CD14-positive monocyte (primary cell): ENCODE measurements at regions not wholly inside any gene's neighbourhood (a gene's known extent, or its start where the extent isn't known, plus 50 kb on each side); places are given as distances from the start of the nearest gene placed in this dataset.
A peak's percentile ranks its signal among the peaks of the same experiment; 100 is the strongest.

Source experiments
- DNase-seq, 3 donors: peaks; one replicate each; pipeline ENCODE4 v3.0.0-alpha.2; 2011 to 2022
- H2AFZ ChIP-seq: 2 replicates; pipeline ENCODE4 v1.6.0; 2012; ENCODE audit warnings: mild to moderate bottlenecking, low read depth, low read length, inconsistent platforms; ENCODE audit not compliant: insufficient read depth, poor library complexity, severe bottlenecking
- H3K27ac ChIP-seq, 2 donors: 1 replicate in 1 of 2; 2 replicates in 1 of 2; pipeline ENCODE4 v1.5.1; 2012 to 2013; ENCODE audit warnings: low read length in 2 of 2, control low read depth in 1 of 2, inconsistent platforms in 1 of 2, low read depth in 1 of 2, mild to moderate bottlenecking in 1 of 2
- H3K27me3 ChIP-seq, 2 donors: one replicate each; pipeline versions ENCODE4 v1.6.0 to v1.6.1; 2011 to 2013; ENCODE audit warnings: low read length in 2 of 2; ENCODE audit not compliant: control insufficient read depth in 2 of 2, insufficient read depth in 2 of 2
- H3K36me3 ChIP-seq, 2 donors: replicated peaks in 1 of 2; 1 replicate in 1 of 2; 2 replicates in 1 of 2; pipeline versions ENCODE4 v1.5.1 to v1.6.1; 2012 to 2013; ENCODE audit warnings: low read length in 2 of 2, control low read depth in 1 of 2, inconsistent platforms in 1 of 2, mild to moderate bottlenecking in 1 of 2; ENCODE audit not compliant: insufficient read depth in 2 of 2, control insufficient read depth in 1 of 2
- H3K4me1 ChIP-seq, 2 donors: 1 replicate in 1 of 2; 2 replicates in 1 of 2; pipeline versions ENCODE4 v1.5.1 to v1.6.1; 2012 to 2013; ENCODE audit warnings: low read length in 2 of 2, control low read depth in 1 of 2, inconsistent platforms in 1 of 2, mild to moderate bottlenecking in 1 of 2, moderate library complexity in 1 of 2; ENCODE audit not compliant: insufficient read depth in 2 of 2, control insufficient read depth in 1 of 2
- H3K4me2 ChIP-seq: replicated peaks from 2 replicates; pipeline ENCODE3; 2012; ENCODE audit warnings: low read length, moderate library complexity, mild to moderate bottlenecking; ENCODE audit not compliant: poor library complexity, severe bottlenecking; ENCODE audit errors: extremely low read depth
- H3K4me3 ChIP-seq, 3 experiments: fragments of 200-600 bp in 1 of 3; sonication (generic) in 1 of 3; replicated peaks in 1 of 3; 1 replicate in 2 of 3; 2 replicates in 1 of 3; pipeline ENCODE4 v1.5.1; 2011 to 2013; ENCODE audit warnings: low read length in 3 of 3, mild to moderate bottlenecking in 3 of 3, control low read depth in 2 of 3, low read depth in 2 of 3, inconsistent platforms in 1 of 3, moderate library complexity in 1 of 3
- H3K79me2 ChIP-seq: 2 replicates; pipeline ENCODE4 v1.6.0; 2012; ENCODE audit warnings: mild to moderate bottlenecking, control low read depth, inconsistent platforms, low read length, moderate library complexity; ENCODE audit not compliant: insufficient read depth
- H3K9ac ChIP-seq: 2 replicates; pipeline ENCODE4 v1.6.0; 2017; ENCODE audit warnings: low read length, mild to moderate bottlenecking; ENCODE audit not compliant: insufficient read depth, poor library complexity, severe bottlenecking
- H3K9me3 ChIP-seq, 2 donors: replicated peaks in 1 of 2; 1 replicate in 1 of 2; 2 replicates in 1 of 2; pipeline versions ENCODE4 v1.5.1 to v1.6.1; 2012 to 2013; ENCODE audit warnings: low read length in 2 of 2, control low read depth in 1 of 2; ENCODE audit not compliant: control insufficient read depth in 1 of 2, insufficient read depth in 1 of 2
- H4K20me1 ChIP-seq: 2 replicates; pipeline ENCODE4 v1.6.0; 2012; ENCODE audit warnings: mild to moderate bottlenecking, low read length, control low read depth, moderate library complexity; ENCODE audit not compliant: insufficient read depth
- H3K27ac Mint-ChIP-seq, 7 donors: one replicate each; pipeline ENCODE4 v1.8.0; 2020; ENCODE audit warnings: mild to moderate bottlenecking in 7 of 7, mixed read lengths in 7 of 7, moderate library complexity in 6 of 7, inconsistent platforms in 2 of 7
- H3K27me3 Mint-ChIP-seq, 3 donors: one replicate each; pipeline ENCODE4 v1.8.0; 2021 to 2022; ENCODE audit warnings: low read depth in 3 of 3, mild to moderate bottlenecking in 3 of 3, mixed read lengths in 3 of 3, moderate library complexity in 3 of 3, inconsistent platforms in 1 of 3
- H3K36me3 Mint-ChIP-seq, 2 donors: one replicate each; pipeline ENCODE4 v1.8.0; 2020; ENCODE audit warnings: mixed read lengths in 2 of 2, inconsistent platforms in 1 of 2, mild to moderate bottlenecking in 1 of 2
- H3K4me1 Mint-ChIP-seq: one replicate; pipeline ENCODE4 v1.8.0; 2020; ENCODE audit warnings: mild to moderate bottlenecking, mixed read lengths
- H3K4me3 Mint-ChIP-seq, 2 donors: one replicate each; pipeline ENCODE4 v1.8.0; 2020; ENCODE audit warnings: mild to moderate bottlenecking in 2 of 2, mixed read lengths in 2 of 2, moderate library complexity in 1 of 2
- H3K9me3 Mint-ChIP-seq, 7 donors: one replicate each; pipeline ENCODE4 v1.8.0; 2020 to 2022; ENCODE audit warnings: mixed read lengths in 7 of 7, mild to moderate bottlenecking in 6 of 7, moderate library complexity in 6 of 7, inconsistent platforms in 2 of 7
- WGBS: methylation state at CpG from one replicate; pipeline ENCODE4 v1.1.5; 2013; ENCODE audit warnings: missing lambda C conversion rate; ENCODE audit not compliant: insufficient coverage; 5-methylcytosine and 5-hydroxymethylcytosine counted together
- intact Hi-C, 2 donors: fragments of 100-400 bp; cut with micrococcal nuclease; formaldehyde crosslinking; loops; one replicate each; pipeline versions ENCODE4 v1.15.0 to v1.15.1; 2023
- TF ChIP-seq, protein P1 (sequence below): fragments of 200-600 bp; IDR thresholded peaks from one replicate; pipeline ENCODE4 v1.8.0; 2022; ENCODE audit warnings: antibody characterized with exemption, mild to moderate bottlenecking

DNA sequence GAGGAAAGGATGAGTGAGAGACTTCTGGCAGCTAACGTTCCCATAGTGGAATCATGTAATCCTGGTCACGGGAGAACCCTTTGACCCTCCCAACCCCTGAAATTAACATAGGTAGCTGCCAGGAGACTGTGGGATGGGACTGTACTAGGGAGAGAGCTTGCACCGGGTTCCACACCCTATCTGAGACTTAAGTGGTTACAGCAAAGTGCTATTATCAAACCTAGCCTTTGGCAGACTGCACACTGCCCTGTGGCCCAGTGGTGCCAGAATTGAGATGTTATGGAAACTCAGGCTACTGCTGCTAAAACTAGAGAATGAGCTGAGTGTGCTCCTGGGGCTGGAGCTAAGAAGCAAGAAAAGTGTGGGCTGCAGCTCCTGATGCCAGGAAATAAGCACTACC lies 79.6 kb upstream of the PDC start:
- H3K4me1 ChIP-seq: peaks cover 9 to 17% of the 10 kb centered on the region in 2 donors
- Mint-ChIP-seq H3K4me3 (peak overlapping the region in 1 of 2 donors; percentile 7), H3K9me3 (peaks cover 19 to 30% (median 23%) of the 10 kb centered on the region in 7 donors), H3K36me3 (no peaks in the 10 kb centered on the region), H3K4me1 (peaks cover 17% of the 10 kb centered on the region), H3K27ac (no peak overlapping the region), H3K27me3 (no peaks in the 10 kb centered on the region)
- no peak overlapping the region for H2AFZ ChIP-seq
- H3K27me3 ChIP-seq: no peaks in the 10 kb centered on the region
- no peak overlapping the region for H3K27ac ChIP-seq
- H3K9me3 ChIP-seq: peaks cover 15 to 24% of the 10 kb centered on the region in 2 donors
- TF ChIP-seq, protein P1, sequence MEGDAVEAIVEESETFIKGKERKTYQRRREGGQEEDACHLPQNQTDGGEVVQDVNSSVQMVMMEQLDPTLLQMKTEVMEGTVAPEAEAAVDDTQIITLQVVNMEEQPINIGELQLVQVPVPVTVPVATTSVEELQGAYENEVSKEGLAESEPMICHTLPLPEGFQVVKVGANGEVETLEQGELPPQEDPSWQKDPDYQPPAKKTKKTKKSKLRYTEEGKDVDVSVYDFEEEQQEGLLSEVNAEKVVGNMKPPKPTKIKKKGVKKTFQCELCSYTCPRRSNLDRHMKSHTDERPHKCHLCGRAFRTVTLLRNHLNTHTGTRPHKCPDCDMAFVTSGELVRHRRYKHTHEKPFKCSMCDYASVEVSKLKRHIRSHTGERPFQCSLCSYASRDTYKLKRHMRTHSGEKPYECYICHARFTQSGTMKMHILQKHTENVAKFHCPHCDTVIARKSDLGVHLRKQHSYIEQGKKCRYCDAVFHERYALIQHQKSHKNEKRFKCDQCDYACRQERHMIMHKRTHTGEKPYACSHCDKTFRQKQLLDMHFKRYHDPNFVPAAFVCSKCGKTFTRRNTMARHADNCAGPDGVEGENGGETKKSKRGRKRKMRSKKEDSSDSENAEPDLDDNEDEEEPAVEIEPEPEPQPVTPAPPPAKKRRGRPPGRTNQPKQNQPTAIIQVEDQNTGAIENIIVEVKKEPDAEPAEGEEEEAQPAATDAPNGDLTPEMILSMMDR: no peak
- no peaks in the 10 kb centered on the region for H3K79me2 ChIP-seq
- intact Hi-C loops: no loop called here
- no peaks in the 10 kb centered on the region for H4K20me1 ChIP-seq
- WGBS: 100% methylated on average over 1 of the region's 3 CpGs
- H3K9ac ChIP-seq: no peak overlapping the region
- no peak for DNase-seq
- no peak overlapping the region for H3K4me2 ChIP-seq
- no peaks in the 10 kb centered on the region for H3K36me3 ChIP-seq
- H3K4me3 ChIP-seq: no peak overlapping the region

DNA sequence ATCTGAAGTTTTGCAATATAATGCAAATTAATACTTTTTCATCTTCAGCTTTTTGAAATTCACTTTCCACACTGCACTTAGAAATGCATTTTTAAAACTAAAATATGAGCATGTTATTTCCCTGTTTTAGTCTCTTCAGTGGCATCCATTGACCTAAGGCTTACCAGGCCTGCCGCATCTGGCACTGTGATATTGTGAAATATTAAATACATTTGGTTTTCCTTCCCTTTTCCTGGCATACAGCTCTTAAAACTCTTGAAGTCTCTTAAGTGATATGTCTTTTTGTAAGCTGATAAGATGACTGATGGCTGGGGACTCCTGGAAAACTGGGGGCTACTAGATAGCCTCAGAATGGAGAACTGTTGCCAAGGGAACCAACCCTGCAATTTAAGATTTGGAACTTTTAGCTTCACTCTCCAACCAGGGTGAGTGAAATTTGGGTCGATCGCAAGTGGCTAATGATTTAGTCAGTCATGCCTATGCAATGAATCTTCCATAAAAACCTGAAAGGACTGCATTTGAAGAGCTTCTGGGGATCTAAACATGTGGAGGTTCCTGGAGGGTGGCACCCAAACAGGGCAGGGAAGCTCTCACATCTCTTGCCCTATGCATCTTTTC lies 75.5 kb upstream of the PDC start:
- Mint-ChIP-seq H3K4me1 (peaks cover 20% of the 10 kb centered on the region), H3K27me3 (no peaks in the 10 kb centered on the region), H3K27ac (peak overlapping the region in 4 of 7 donors; percentile 16 to 54 (median 32)), H3K4me3 (peak overlapping the region in 1 of 2 donors; percentile 32), H3K9me3 (peaks cover 0 to 16% (median 13%) of the 10 kb centered on the region in 7 donors), H3K36me3 (no peaks in the 10 kb centered on the region)
- TF ChIP-seq, protein P1: no peak
- Histone ChIP-seq H3K79me2 (no peaks in the 10 kb centered on the region), H3K4me2 (peak overlapping the region; percentile 4), H4K20me1 (no peaks in the 10 kb centered on the region), H3K36me3 (no peaks in the 10 kb centered on the region), H3K27ac (no peak overlapping the region), H3K9ac (no peak overlapping the region), H3K27me3 (no peaks in the 10 kb centered on the region), H2AFZ (peak overlapping the region; percentile 18), H3K4me3 (no peak overlapping the region), H3K9me3 (peaks cover 2 to 11% of the 10 kb centered on the region in 2 donors), H3K4me1 (peaks cover 11 to 18% of the 10 kb centered on the region in 2 donors)
- no CpG with 5 or more reads among the region's 3 CpGs for WGBS
- intact Hi-C loops: no loop called here
- peak; percentile 29 to 42 (median 33) for DNase-seq
